Ascending aorta (tissue), 2 donors: ENCODE measurements at regions not wholly inside any gene's neighbourhood (a gene's known extent, or its start where the extent isn't known, plus 50 kb on each side); places are given as distances from the start of the nearest gene placed in this dataset.

Experiments used
- DNase-seq, 2 donors: peaks; one replicate each; pipeline ENCODE4 v3.0.0-alpha.2; 2019; ENCODE audit warnings: low spot score in 2 of 2
- H3K27ac ChIP-seq, 2 donors: fragments of 200-600 bp; sonication (generic); one replicate each; pipeline ENCODE4 v1.5.1; 2016 to 2017; ENCODE audit warnings: mild to moderate bottlenecking in 1 of 2
- H3K27me3 ChIP-seq: fragments of 200-600 bp; sonication (generic); one replicate; pipeline ENCODE4 v1.5.1; 2017
- H3K36me3 ChIP-seq, 2 donors: fragments of 200-600 bp; sonication (generic); one replicate each; pipeline ENCODE4 v1.5.1; 2016
- H3K4me1 ChIP-seq, 2 donors: fragments of 200-600 bp; sonication (generic); one replicate each; pipeline ENCODE4 v1.5.1; 2016 to 2017; ENCODE audit warnings: mild to moderate bottlenecking in 1 of 2
- H3K4me3 ChIP-seq, 2 donors: fragments of 200-600 bp; sonication (generic); one replicate each; pipeline ENCODE4 v1.5.1; 2016 to 2017; ENCODE audit warnings: mild to moderate bottlenecking in 1 of 2
- H3K9me3 ChIP-seq, 2 donors: fragments of 200-600 bp; sonication (generic); one replicate each; pipeline ENCODE4 v1.5.1; 2016
- CTCF ChIP-seq, 3 experiments: fragments of 200-600 bp in 2 of 3; fragments of 450-650 bp in 1 of 3; sonication (generic) in 2 of 3; IDR thresholded peaks; one replicate each; pipeline ENCODE4 v1.5.1; 2016 to 2019; ENCODE audit warnings: antibody characterized with exemption in 3 of 3, mild to moderate bottlenecking in 1 of 3, moderate library complexity in 1 of 3
- intact Hi-C: fragments of 100-400 bp; cut with DNase I; formaldehyde crosslinking; loops from one replicate; pipeline ENCODE4 v1.15.1; 2023

GRCh38 chr9:91059713-91060112 lies 258.1 kb downstream of the SYK start:
- no peaks in the 10 kb centered on the region for H3K36me3 ChIP-seq
- no peak overlapping the region for H3K27ac ChIP-seq
- no peaks in the 10 kb centered on the region for H3K27me3 ChIP-seq
- no peak for DNase-seq
- no peak for TF ChIP-seq CTCF (IDR thresholded peaks at IDR 0.05)
- no peaks in the 10 kb centered on the region for H3K9me3 ChIP-seq
- H3K4me1 ChIP-seq = peaks cover 0 to 3% of the 10 kb centered on the region in 2 donors
- intact Hi-C loops = no loop called here
- H3K4me3 ChIP-seq = no peak overlapping the region

GRCh38 chr9:91060520-91061343 lies 259.1 kb downstream of the SYK start:
- no peak for TF ChIP-seq CTCF (IDR thresholded peaks at IDR 0.05)
- Histone ChIP-seq H3K27ac (peak overlapping the region in 1 of 2 donors; percentile 48), H3K4me1 (peaks cover 0 to 3% of the 10 kb centered on the region in 2 donors), H3K9me3 (no peaks in the 10 kb centered on the region), H3K4me3 (no peak overlapping the region), H3K36me3 (no peaks in the 10 kb centered on the region), H3K27me3 (no peaks in the 10 kb centered on the region)
- peak in 1 of 2 donors; percentile 78 for DNase-seq
- intact Hi-C loops = no loop called here

- no peak for TF ChIP-seq CTCF (IDR thresholded peaks at IDR 0.05)
- no peaks in the 10 kb centered on the region for H3K36me3 ChIP-seq
- H3K27me3 ChIP-seq = no peaks in the 10 kb centered on the region
- no peaks in the 10 kb centered on the region for H3K9me3 ChIP-seq
- H3K4me3 ChIP-seq = no peak overlapping the region
- intact Hi-C loops = no loop called here
- no peak for DNase-seq
- peaks cover 0 to 3% of the 10 kb centered on the region in 2 donors for H3K4me1 ChIP-seq
- H3K27ac ChIP-seq = peak overlapping the region in 1 of 2 donors; percentile 48
These were observed 259.9 kb downstream of the SYK start for GRCh38 chr9:91061506-91061905.

GRCh38 chr9:91062281-91062680 lies 260.7 kb downstream of the SYK start:
- Histone ChIP-seq H3K9me3 (no peaks in the 10 kb centered on the region), H3K27ac (no peak overlapping the region), H3K36me3 (no peaks in the 10 kb centered on the region), H3K27me3 (no peaks in the 10 kb centered on the region), H3K4me1 (peaks cover 0 to 3% of the 10 kb centered on the region in 2 donors), H3K4me3 (no peak overlapping the region)
- no peak for DNase-seq
- intact Hi-C loops = no loop called here
- no peak for TF ChIP-seq CTCF (IDR thresholded peaks at IDR 0.05)

- DNase-seq = no peak
- Histone ChIP-seq H3K27me3 (no peaks in the 10 kb centered on the region), H3K4me1 (peaks cover 0 to 3% of the 10 kb centered on the region in 2 donors), H3K4me3 (no peak overlapping the region), H3K9me3 (no peaks in the 10 kb centered on the region), H3K27ac (no peak overlapping the region), H3K36me3 (no peaks in the 10 kb centered on the region)
- intact Hi-C loops = no loop called here
- no peak for TF ChIP-seq CTCF (IDR thresholded peaks at IDR 0.05)
These were observed 261.9 kb downstream of the SYK start for GRCh38 chr9:91063471-91063870.
